ENCODE measurements at regions not wholly inside any gene's neighbourhood (a gene's known extent, or its start where the extent isn't known, plus 50 kb on each side); places are given as distances from the start of the nearest gene placed in this dataset.
"Not testable (repeated sequence)": the region's sequence is repeated elsewhere in the genome, so short reads cannot be mapped to it uniquely, and the experiment has no call there.

DNA sequence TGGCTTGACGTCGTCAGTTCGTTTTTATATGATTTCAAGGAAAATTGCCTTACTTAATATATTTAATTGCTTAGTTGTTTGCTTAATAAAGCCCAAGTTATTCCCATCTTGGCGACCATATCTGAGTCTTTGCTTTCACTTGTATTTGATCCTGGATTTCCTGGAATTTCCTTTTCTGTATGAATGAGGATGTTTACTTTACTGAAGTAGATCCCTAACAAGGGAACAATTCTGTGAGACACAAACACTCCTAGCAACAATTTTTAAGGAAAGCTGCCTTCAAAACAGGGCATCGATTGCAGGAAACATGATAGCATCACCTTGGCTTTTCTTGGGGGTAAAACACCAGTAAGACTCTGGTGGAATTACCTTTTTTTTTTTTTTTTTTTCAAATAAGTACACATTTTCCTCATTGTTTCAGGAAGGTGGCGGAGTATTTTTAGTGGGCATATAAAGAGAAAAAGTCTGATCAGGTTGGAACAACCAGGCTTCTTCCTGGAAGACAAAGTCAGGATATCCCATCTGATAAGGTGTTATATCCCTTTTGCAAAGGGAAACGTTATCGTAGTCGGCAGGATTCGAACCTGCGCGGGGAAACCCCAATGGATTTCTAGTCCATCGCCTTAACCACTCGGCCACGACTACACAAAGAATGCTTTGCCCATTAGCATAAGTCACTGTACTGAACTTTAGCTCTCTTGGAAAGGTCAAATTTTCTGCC is 68.5 kb upstream of the ZNF184 start:
- ChIA-PET POLR2A (no interaction called here), CTCF (no interaction called here)
- TF ChIP-seq, protein P1, sequence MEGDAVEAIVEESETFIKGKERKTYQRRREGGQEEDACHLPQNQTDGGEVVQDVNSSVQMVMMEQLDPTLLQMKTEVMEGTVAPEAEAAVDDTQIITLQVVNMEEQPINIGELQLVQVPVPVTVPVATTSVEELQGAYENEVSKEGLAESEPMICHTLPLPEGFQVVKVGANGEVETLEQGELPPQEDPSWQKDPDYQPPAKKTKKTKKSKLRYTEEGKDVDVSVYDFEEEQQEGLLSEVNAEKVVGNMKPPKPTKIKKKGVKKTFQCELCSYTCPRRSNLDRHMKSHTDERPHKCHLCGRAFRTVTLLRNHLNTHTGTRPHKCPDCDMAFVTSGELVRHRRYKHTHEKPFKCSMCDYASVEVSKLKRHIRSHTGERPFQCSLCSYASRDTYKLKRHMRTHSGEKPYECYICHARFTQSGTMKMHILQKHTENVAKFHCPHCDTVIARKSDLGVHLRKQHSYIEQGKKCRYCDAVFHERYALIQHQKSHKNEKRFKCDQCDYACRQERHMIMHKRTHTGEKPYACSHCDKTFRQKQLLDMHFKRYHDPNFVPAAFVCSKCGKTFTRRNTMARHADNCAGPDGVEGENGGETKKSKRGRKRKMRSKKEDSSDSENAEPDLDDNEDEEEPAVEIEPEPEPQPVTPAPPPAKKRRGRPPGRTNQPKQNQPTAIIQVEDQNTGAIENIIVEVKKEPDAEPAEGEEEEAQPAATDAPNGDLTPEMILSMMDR (IDR thresholded peaks at IDR 0.05; ENCODE audit: control extremely low read depth, extremely low read depth, low read depth, missing control alignments) = no peak
- no peak for DNase-seq (ENCODE audit: extremely low spot score)

DNA sequence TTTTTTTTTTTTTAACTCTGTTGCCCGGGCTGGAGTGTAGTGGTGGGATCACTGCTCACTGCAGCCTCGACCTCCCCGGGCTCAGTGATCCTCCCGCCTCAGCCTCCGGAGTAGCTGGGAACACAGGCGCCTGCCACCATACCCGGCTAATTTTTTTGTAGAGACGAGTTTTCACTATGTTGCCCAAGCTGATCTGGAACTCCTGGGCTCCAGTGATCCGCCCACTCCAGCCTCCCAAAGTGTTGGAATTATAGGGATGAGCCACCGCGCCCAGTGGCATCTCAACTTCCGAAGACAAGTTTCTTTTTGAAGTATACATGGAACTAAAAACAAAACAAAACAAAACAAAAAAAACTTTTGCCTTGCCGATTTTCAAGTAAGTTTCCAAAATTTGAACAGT is 66.6 kb upstream of the ZNF184 start:
- DNase-seq (ENCODE audit: extremely low spot score) = no peak
- TF ChIP-seq, protein P1 (IDR thresholded peaks at IDR 0.05; ENCODE audit: control extremely low read depth, extremely low read depth, low read depth, missing control alignments) = no peak
- ChIA-PET CTCF (no interaction called here), POLR2A (no interaction called here)

DNA sequence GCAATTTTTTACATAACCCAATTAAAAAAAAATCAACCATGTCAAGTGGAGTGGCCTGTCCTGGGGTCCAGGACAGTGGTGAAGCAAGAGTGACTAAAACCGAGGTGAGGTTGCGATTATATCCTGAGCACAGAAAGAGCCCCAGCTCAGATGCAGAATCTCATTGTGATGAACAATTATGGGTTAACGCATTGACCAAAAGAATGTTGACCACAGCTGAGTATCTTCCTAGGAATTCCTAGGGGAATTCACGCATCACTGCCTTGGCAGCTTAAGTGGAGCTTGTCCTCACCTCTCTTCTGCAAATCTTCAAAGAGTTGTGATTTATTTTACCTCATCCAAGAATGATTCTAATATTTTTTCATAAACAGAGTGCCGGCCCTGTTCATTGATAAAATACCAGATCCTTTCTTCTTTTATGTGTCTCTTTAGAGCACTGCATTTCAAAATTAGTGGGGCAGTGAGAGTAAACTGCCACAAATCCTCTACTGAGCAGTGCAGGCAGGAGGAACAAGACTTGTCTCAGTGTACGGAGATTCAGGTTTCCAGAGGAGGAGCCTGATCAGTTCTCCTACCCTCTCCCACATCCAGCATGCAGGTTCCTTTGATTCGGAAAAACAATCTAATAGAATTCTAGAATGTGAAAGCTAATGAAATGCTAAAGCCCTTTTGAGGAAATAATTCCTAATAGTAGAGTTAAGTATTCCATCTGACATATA is 60.1 kb upstream of the ZNF184 start:
- TF ChIP-seq, protein P1 (IDR thresholded peaks at IDR 0.05; ENCODE audit: control extremely low read depth, extremely low read depth, low read depth, missing control alignments) = no peak
- ChIA-PET CTCF (no interaction called here), POLR2A (no interaction called here)
- DNase-seq (ENCODE audit: extremely low spot score) = no peak

DNA sequence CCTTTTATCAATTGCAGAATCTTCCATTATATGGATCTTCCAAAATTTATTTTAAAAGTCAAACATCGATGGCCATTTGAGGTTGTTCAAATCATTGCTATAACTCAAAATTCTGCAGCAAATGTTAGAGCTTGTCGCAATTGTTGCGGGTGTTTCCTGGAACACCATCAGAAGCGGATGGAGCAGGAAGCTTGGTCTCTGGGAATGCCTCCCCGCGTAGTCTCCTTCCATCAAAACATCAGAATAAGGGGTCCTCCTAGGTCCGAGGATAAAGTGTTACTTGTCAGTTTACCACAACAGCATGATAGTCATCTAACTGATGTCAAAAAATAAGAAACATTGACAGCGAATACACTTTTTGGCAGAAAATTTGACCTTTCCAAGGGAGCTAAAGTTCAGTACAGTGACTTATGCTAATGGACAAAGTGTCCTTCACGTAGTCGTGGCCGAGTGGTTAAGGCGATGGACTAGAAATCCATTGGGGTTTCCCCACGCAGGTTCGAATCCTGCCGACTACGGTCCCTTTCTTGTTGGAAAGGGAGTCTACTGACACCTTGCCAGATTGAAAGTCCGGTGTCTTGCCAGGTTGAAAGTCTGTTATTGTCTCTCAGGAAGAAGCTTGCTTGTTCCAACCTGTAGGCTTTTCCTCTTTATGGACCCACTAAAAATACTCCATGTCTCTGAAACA is 59.0 kb upstream of the ZNF184 start:
- CTCF ChIA-PET = interaction anchor here (0.6 kb wide), 1 partner anchor 13 kb away, joined by 3 read pairs; no protein-coding TSS in a partner anchor
- POLR2A ChIA-PET = no interaction called here
- DNase-seq (ENCODE audit: extremely low spot score) = no peak
- TF ChIP-seq, protein P1 (IDR thresholded peaks at IDR 0.05; ENCODE audit: control extremely low read depth, extremely low read depth, low read depth, missing control alignments) = no peak

DNA sequence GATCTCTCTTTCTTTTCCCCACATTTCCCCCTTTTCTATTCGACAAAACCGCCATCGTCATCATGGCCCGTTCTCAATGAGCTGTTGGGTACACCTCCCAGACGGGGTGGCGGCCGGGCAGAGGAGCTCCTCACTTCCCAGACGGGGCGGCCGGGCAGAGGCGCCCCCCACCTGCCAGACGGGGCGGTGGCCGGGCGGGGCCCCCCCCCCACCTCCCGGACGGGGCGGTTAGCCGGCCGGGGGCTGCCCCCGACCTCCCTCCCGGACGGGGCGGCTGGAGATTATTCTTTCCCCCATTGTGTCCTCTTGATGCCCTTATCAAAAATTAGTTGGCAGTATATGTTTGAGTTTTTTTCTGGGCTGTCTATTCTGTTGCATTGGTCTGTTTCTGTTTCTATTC is 56.9 kb upstream of the ZNF184 start:
- POLR2A ChIA-PET; DNase-seq (ENCODE audit: extremely low spot score): not testable (repeated sequence)
- CTCF ChIA-PET = interaction anchor here (1.7 kb wide), 1 partner anchor 11 kb away, joined by 6 read pairs; no protein-coding TSS in a partner anchor

DNA sequence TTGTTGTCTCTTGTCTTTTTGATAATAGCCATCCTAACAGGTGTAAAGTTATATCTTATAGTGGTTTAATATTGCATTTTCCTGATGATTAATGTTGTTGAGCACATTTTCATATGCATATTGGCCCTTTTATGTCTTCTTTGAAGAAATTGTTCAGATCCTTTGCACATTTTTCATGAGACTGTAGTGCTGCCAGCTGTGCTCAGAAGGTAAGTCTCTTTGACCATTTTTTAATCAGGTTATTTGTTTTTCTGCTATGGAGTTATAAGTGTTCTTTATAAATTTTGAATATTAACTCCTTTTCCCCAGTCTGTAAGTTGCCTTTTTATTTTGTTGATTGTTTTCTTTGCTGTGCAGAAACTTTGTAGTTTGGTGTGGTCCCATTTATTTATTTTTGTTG is 55.8 kb upstream of the ZNF184 start:
- ChIA-PET POLR2A (no interaction called here), CTCF (no interaction called here)
- no peak for DNase-seq (ENCODE audit: extremely low spot score)
- TF ChIP-seq, protein P1 (IDR thresholded peaks at IDR 0.05; ENCODE audit: control extremely low read depth, extremely low read depth, low read depth, missing control alignments) = no peak
